ENCODE measurements at regions not wholly inside any gene's neighbourhood (a gene's known extent, or its start where the extent isn't known, plus 50 kb on each side); places are given as distances from the start of the nearest gene placed in this dataset.

- TF ChIP-seq CREB1 (CRISPR knock-in tag; IDR thresholded peaks at IDR 0.05; ENCODE audit: low read depth) (no peak), POLR2AphosphoS5 (IDR thresholded peaks at IDR 0.05; ENCODE audit: low read depth) (no peak), CTCF (conservative IDR thresholded peaks at IDR 0.05; ENCODE audit: low read depth in 2 of 2) (no peak), REST (IDR thresholded peaks at IDR 0.05; ENCODE audit: unreplicated experiment) (no peak)
These were observed 55.9 kb upstream of the SYN2 start for GRCh38 chr3:11948331-11948730.
